ENCODE measurements at regions not wholly inside any gene's neighbourhood (a gene's known extent, or its start where the extent isn't known, plus 50 kb on each side); places are given as distances from the start of the nearest gene placed in this dataset.

DNA sequence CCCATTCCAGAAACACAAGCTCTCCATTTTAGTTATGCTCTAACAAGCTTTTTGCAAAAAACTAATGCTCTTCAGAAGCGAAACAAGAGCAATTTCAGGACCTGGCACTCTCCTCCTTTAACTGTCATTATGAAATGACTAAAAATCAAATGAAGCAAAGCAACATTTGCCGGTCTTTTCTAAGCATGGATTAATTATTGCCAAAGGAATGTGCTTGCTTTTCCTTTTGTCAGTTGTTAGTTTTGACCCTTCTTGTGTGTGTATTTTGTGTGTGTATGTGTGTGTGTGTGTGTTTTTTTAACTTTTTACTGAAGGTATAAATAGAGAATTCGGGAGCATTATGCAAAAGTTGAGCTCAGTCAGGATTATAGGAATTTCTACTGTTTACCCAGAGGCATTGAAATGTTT is 509.1 kb downstream of the TUSC7 start:
- intact Hi-C loops (cut with micrococcal nuclease), result no loop called here

DNA sequence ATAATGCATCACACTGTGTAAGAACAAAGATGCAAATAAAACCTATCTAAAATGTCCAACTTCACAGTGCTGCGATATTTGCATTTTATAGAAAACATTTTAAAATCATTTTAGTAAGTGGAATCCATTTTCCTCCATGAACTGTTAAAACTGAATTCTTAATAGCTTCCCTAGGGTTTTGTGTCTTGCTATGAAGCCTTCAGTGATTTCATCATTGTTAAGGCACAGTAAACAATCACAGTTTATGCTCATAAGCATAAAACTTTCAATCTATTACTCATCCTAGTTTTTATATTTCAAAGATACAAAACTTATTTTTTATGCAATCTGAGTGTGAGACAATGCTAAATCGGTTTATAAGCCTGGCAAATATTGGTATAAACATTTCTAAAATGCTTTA is 509.7 kb downstream of the TUSC7 start:
- no peaks in the 10 kb centered on the region for H3K4me1 Mint-ChIP-seq (ENCODE audit: low read depth)
- H3K4me3 Mint-ChIP-seq, result no peak overlapping the region
- H3K27me3 Mint-ChIP-seq (ENCODE audit: insufficient read depth), result no peaks in the 10 kb centered on the region
- no peak overlapping the region for H3K27ac Mint-ChIP-seq
- DNase-seq (ENCODE audit: low spot score), result no peak
- H3K9me3 Mint-ChIP-seq, result no peaks in the 10 kb centered on the region
- intact Hi-C loops (cut with micrococcal nuclease), result no loop called here
- no peaks in the 10 kb centered on the region for H3K36me3 Mint-ChIP-seq (ENCODE audit: low read depth)

More for the DNA sequence above, 509.1 kb downstream of the TUSC7 start:
- no peak for DNase-seq (ENCODE audit: low spot score)
- no peak overlapping the region for H3K4me3 Mint-ChIP-seq
- no peak overlapping the region for H3K27ac Mint-ChIP-seq
- H3K27me3 Mint-ChIP-seq (ENCODE audit: insufficient read depth), result no peaks in the 10 kb centered on the region
- no peaks in the 10 kb centered on the region for H3K4me1 Mint-ChIP-seq (ENCODE audit: low read depth)
- H3K36me3 Mint-ChIP-seq (ENCODE audit: low read depth), result no peaks in the 10 kb centered on the region
- no peaks in the 10 kb centered on the region for H3K9me3 Mint-ChIP-seq

DNA sequence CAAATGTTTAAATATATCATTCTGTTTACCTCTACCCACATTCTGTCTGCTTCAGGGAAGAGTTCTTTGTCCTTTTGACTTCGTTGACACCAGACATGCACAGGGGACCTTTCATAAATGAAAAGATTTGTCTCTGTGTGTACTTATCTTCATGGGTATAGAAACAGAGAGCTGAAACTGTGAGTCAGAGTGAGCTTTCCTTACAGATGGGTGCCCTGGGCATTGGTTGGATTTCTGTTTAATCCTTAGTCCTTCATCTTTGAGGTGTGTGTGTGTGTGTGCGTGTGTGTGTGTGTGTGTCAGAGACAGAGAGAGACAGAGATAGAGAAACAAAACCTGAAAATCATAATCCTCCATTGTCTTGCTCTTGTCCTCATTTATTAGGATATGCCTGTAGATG is 517.4 kb downstream of the TUSC7 start:
- DNase-seq (ENCODE audit: low spot score), result no peak
- H3K4me3 Mint-ChIP-seq, result no peak overlapping the region
- no peaks in the 10 kb centered on the region for H3K9me3 Mint-ChIP-seq
- H3K4me1 Mint-ChIP-seq (ENCODE audit: low read depth), result no peaks in the 10 kb centered on the region
- no peaks in the 10 kb centered on the region for H3K36me3 Mint-ChIP-seq (ENCODE audit: low read depth)
- H3K27me3 Mint-ChIP-seq (ENCODE audit: insufficient read depth), result no peaks in the 10 kb centered on the region
- intact Hi-C loops (cut with micrococcal nuclease), result no loop called here
- no peak overlapping the region for H3K27ac Mint-ChIP-seq

DNA sequence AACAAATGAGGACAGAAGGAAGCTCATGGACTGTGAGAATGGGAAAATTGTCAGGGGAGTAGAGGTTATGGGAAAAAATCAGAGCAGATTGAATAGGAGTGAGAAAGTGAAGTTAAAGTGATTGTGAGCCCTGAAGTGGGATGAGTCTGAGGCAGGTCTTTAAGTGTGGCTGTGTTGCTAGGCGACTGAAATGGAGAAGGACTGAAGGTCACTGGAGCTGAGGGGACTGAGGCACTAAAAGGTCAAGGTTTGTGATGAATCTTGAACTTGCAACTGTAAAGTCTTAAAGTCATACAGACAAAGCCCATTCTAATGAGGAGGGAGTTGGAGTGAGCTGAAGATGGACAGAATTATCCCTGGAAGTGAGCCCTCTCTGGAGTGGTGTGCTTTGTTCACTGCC is 518.9 kb downstream of the TUSC7 start:
- no peak overlapping the region for H3K27ac Mint-ChIP-seq
- no peaks in the 10 kb centered on the region for H3K4me1 Mint-ChIP-seq (ENCODE audit: low read depth)
- no peaks in the 10 kb centered on the region for H3K9me3 Mint-ChIP-seq
- H3K36me3 Mint-ChIP-seq (ENCODE audit: low read depth), result no peaks in the 10 kb centered on the region
- intact Hi-C loops (cut with micrococcal nuclease), result no loop called here
- DNase-seq (ENCODE audit: low spot score), result no peak
- H3K27me3 Mint-ChIP-seq (ENCODE audit: insufficient read depth), result no peaks in the 10 kb centered on the region
- H3K4me3 Mint-ChIP-seq, result no peak overlapping the region

DNA sequence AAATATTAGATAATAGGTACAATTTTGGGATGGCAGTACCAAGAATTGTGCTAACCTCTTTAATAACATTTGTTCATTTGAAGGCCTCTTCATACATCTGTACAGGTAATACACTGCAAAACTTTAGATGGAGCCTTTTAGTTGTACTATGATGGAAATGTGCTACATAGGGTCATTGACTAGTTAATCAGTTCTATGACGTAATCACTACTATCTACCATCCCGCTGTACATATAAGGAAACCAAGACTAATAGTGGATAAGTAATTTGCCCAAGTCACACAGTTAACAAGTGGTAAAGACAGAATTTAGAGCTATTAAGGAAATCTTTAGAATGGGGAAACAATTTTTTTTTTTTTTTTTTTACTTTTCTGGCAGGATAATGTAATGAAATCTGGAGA is 521.3 kb downstream of the TUSC7 start:
- H3K4me1 Mint-ChIP-seq (ENCODE audit: low read depth), result no peaks in the 10 kb centered on the region
- no peak overlapping the region for H3K27ac Mint-ChIP-seq
- H3K27me3 Mint-ChIP-seq (ENCODE audit: insufficient read depth), result no peaks in the 10 kb centered on the region

DNA sequence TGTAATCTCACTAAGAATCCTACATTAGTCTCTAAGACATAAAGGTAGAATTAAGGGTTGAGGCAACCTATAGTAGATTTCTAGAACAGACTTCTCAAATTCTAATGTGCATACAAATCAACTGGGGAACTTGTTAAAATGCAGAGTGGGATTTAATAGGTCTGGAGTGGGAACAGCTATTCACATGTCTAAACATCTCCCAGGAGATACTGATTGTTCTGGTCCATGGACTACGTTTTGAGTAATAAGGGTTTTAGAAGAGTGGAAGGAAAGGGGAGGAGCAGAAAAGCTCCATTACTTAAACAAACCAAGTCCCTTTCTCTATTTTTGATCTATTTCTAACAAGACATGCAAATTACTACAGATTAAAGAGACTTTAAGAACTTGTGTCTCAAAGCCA is 524.8 kb downstream of the TUSC7 start:
- Mint-ChIP-seq H3K27ac (no peak overlapping the region), H3K36me3 (ENCODE audit: low read depth) (no peaks in the 10 kb centered on the region), H3K4me3 (no peak overlapping the region), H3K4me1 (ENCODE audit: low read depth) (no peaks in the 10 kb centered on the region), H3K27me3 (ENCODE audit: insufficient read depth) (no peaks in the 10 kb centered on the region), H3K9me3 (no peaks in the 10 kb centered on the region)
- intact Hi-C loops (cut with micrococcal nuclease), result no loop called here
- no peak for DNase-seq (ENCODE audit: low spot score)

More for the DNA sequence above, 521.3 kb downstream of the TUSC7 start:
- Mint-ChIP-seq H3K36me3 (ENCODE audit: low read depth) (no peaks in the 10 kb centered on the region), H3K9me3 (no peaks in the 10 kb centered on the region), H3K4me3 (no peak overlapping the region)
- intact Hi-C loops (cut with micrococcal nuclease), result no loop called here
- DNase-seq (ENCODE audit: low spot score), result no peak

DNA sequence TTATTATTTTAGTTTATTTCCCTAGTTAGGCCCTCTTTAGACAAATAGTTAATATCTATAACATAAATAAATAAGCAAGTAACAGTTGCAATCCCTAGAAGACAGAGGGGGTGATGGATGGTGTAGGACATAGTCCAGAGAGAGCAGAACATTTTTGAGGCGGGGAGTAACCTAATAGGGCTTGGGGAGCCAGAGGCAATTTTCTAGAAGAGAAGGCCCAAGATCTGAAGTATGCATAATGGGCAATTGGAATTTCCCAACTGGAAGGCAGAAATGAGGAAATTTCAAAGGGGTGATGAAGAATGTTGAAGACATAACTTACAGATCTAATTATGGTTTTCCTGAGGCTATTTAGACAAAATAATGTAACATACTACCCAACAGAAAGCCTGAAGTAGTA is 525.7 kb downstream of the TUSC7 start:
- no peaks in the 10 kb centered on the region for H3K4me1 Mint-ChIP-seq (ENCODE audit: low read depth)
- H3K27me3 Mint-ChIP-seq (ENCODE audit: insufficient read depth), result no peaks in the 10 kb centered on the region
- DNase-seq (ENCODE audit: low spot score), result no peak
- H3K9me3 Mint-ChIP-seq, result no peaks in the 10 kb centered on the region
- H3K36me3 Mint-ChIP-seq (ENCODE audit: low read depth), result no peaks in the 10 kb centered on the region
- intact Hi-C loops (cut with micrococcal nuclease), result no loop called here
- no peak overlapping the region for H3K4me3 Mint-ChIP-seq
- no peak overlapping the region for H3K27ac Mint-ChIP-seq

DNA sequence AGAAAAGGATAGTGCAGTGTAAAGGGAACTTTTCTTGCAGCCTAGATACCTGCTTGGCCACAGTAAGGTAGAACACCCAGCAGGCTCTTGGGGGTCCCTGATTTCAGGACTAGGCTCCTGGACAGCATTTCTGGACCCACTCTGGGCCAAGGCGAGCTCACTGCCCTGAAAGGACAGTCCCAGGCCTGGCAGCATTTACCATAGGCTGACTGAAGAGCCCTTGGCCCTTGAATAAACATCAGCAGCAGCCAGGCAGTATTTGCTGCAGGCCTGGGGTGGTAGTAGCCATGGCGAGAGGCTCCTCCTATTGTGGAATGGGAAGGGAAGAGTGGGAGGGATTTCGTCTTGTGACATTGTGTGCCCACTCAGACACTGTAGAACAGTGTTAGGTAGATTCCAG is 529.2 kb downstream of the TUSC7 start:
- Mint-ChIP-seq H3K9me3 (no peaks in the 10 kb centered on the region), H3K27me3 (ENCODE audit: insufficient read depth) (no peaks in the 10 kb centered on the region), H3K4me3 (no peak overlapping the region), H3K36me3 (ENCODE audit: low read depth) (no peaks in the 10 kb centered on the region), H3K27ac (no peak overlapping the region), H3K4me1 (ENCODE audit: low read depth) (no peaks in the 10 kb centered on the region)
- no peak for DNase-seq (ENCODE audit: low spot score)
- intact Hi-C loops (cut with micrococcal nuclease), result no loop called here

DNA sequence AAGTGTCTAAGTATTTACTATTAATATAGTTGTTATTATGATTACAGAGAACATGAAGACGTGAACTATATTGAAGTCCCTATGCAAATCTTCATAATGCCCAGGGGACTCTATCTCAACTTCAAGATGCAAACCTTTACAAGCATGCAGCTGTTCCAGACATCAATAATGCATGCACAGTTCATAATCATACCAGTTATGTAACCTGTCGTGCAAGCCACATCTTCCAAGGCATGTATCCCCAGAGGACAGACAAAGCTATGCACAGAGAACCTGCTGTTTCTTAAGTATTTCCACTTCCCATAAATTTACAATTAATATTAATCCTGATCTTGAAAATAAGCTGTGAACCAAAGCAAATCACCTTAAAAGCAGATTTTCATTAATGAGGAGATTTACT is 534.1 kb downstream of the TUSC7 start:
- H3K27ac Mint-ChIP-seq, result no peak overlapping the region
- H3K4me3 Mint-ChIP-seq, result no peak overlapping the region
- H3K27me3 Mint-ChIP-seq (ENCODE audit: insufficient read depth), result no peaks in the 10 kb centered on the region
- no peaks in the 10 kb centered on the region for H3K9me3 Mint-ChIP-seq
- no peak for DNase-seq (ENCODE audit: low spot score)
- intact Hi-C loops (cut with micrococcal nuclease), result no loop called here
- H3K36me3 Mint-ChIP-seq (ENCODE audit: low read depth), result no peaks in the 10 kb centered on the region
- no peaks in the 10 kb centered on the region for H3K4me1 Mint-ChIP-seq (ENCODE audit: low read depth)

DNA sequence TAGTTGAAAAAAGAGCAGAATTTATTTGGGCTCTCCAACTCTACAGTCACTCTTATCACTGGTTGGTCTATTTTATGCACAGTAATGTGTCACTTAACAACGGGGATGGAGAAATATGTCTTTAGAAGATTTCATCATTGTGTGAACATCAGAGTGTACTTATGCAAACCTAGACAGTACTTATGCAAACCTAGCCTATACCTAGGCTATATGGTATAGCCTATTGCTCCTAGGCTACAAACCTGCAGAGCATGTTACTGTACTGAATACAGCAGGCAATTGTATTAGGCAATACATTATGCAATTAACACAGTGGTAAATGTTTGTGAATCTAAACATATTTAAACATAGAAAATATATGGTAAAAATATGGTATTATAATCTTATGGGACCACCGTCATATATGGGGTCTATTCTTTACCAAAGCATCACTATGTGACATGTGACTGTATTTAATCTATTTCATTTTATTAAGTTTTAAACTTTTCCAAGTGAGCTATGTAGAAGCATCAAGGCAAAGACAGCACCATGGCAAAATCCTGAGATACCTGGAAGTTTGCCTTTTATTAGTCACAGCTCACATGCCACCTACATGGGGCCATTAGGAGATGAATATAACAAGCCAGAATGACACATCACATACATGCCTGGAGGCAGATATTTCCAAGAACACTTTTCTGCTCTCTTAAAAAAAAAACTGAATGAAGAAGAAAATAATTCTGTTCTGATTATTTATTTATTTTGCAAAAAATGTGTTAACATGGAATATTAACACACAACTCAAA is 537.4 kb downstream of the TUSC7 start:
- no peak overlapping the region for H3K27ac Mint-ChIP-seq
- H3K27me3 Mint-ChIP-seq (ENCODE audit: insufficient read depth), result no peaks in the 10 kb centered on the region
- no peak overlapping the region for H3K4me3 Mint-ChIP-seq
- no peak for DNase-seq (ENCODE audit: low spot score)
- no peaks in the 10 kb centered on the region for H3K4me1 Mint-ChIP-seq (ENCODE audit: low read depth)
- H3K36me3 Mint-ChIP-seq (ENCODE audit: low read depth), result no peaks in the 10 kb centered on the region
- intact Hi-C loops (cut with micrococcal nuclease), result no loop called here
- no peaks in the 10 kb centered on the region for H3K9me3 Mint-ChIP-seq

DNA sequence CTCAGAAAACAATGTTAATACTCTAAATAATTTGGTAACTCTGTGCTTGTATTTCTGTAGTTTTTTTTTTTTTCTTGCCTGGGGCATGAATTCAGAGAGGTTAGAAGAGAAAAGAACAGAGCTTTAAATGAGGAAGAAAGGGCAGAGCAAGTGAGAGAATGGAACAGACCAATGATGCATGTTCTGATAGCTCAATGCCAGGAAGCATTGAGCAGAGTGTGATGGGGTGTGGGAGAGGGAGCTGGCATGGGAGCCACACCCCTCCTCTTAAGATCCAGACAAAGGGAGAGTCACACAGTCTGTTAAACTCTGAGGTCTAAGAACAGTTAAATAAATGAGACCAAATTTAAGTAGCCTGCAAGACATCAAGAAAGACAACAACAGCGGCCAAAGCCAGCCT is 538.6 kb downstream of the TUSC7 start:
- no peak overlapping the region for H3K4me3 Mint-ChIP-seq
- no peaks in the 10 kb centered on the region for H3K4me1 Mint-ChIP-seq (ENCODE audit: low read depth)
- H3K27ac Mint-ChIP-seq, result no peak overlapping the region
- H3K36me3 Mint-ChIP-seq (ENCODE audit: low read depth), result no peaks in the 10 kb centered on the region
- no peak for DNase-seq (ENCODE audit: low spot score)
- no peaks in the 10 kb centered on the region for H3K9me3 Mint-ChIP-seq
- intact Hi-C loops (cut with micrococcal nuclease), result no loop called here
- H3K27me3 Mint-ChIP-seq (ENCODE audit: insufficient read depth), result no peaks in the 10 kb centered on the region

DNA sequence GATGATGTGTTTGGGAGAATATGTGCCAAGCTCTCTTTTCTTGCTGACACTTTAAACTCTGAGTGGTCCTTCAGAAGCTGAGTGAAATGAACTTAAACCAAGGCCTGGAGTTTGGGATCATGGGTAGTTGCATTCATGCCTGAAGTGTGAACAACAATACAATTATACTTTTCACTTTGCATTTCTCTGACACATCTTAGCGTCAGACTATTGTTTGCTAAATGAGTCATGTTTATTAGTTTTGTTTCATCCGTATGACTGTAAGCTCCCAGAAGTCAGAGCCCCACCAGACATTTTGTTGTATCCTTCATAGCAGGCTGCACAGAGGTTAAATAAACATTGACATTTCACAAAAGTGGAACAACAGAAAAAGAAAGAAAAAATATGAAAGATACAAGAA is 542.6 kb downstream of the TUSC7 start:
- no peaks in the 10 kb centered on the region for H3K4me1 Mint-ChIP-seq (ENCODE audit: low read depth)

DNA sequence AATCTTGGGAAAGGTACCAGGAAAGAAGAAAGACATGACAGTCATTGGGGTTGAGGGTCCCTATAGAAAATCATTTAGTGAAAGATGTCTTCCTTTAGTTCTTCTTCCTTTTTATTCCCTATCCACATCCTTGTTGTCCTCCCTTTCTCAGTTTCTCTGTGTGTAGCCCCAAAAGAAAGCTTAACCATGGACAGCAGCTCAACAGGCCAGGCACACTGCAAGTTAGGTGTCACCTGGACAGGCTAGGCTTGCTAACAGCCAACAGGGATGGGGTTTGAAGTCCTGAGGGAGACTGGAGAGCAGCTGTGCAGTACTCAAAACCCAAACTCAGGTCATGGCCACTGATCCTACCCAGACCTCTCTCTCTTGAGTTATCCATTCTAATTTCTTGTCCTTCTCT is 543.1 kb downstream of the TUSC7 start:
- Mint-ChIP-seq H3K4me3 (no peak overlapping the region), H3K9me3 (no peaks in the 10 kb centered on the region), H3K27ac (no peak overlapping the region), H3K27me3 (ENCODE audit: insufficient read depth) (peaks cover 2% of the 10 kb centered on the region), H3K36me3 (ENCODE audit: low read depth) (no peaks in the 10 kb centered on the region), H3K4me1 (ENCODE audit: low read depth) (no peaks in the 10 kb centered on the region)
- intact Hi-C loops (cut with micrococcal nuclease), result no loop called here
- no peak for DNase-seq (ENCODE audit: low spot score)

More for the DNA sequence above, 542.6 kb downstream of the TUSC7 start:
- H3K27me3 Mint-ChIP-seq (ENCODE audit: insufficient read depth), result no peaks in the 10 kb centered on the region
- H3K9me3 Mint-ChIP-seq, result no peaks in the 10 kb centered on the region
- no peak for DNase-seq (ENCODE audit: low spot score)
- no peak overlapping the region for H3K4me3 Mint-ChIP-seq
- intact Hi-C loops (cut with micrococcal nuclease), result no loop called here
- H3K36me3 Mint-ChIP-seq (ENCODE audit: low read depth), result no peaks in the 10 kb centered on the region
- H3K27ac Mint-ChIP-seq, result no peak overlapping the region

DNA sequence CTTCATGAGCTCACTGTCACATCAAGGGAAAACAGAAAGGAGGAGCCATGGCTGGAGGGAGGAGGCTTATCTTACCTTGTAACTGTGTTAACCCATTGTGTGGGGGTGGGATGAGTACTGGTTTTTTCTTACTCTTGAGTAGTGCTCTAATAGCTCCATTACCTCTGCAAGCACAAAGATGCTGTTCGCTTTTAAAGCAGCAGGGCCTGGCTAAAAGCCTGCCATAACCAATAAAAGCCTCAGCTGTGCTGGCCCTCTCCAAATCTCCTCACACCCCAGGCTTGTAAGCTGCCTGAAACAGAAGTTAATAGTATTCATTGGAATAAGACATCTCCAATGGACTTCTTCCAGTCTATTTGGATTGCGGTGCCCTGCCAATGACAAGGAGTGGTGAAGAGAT is 544.1 kb downstream of the TUSC7 start:
- Mint-ChIP-seq H3K4me1 (ENCODE audit: low read depth) (no peaks in the 10 kb centered on the region), H3K36me3 (ENCODE audit: low read depth) (no peaks in the 10 kb centered on the region), H3K27me3 (ENCODE audit: insufficient read depth) (peaks cover 2% of the 10 kb centered on the region), H3K27ac (no peak overlapping the region), H3K4me3 (no peak overlapping the region), H3K9me3 (no peaks in the 10 kb centered on the region)
- DNase-seq (ENCODE audit: low spot score), result no peak
- intact Hi-C loops (cut with micrococcal nuclease), result no loop called here
